Subcutaneous abdominal adipose tissue (tissue), 5 donors: ENCODE measurements at regions not wholly inside any gene's neighbourhood (a gene's known extent, or its start where the extent isn't known, plus 50 kb on each side); places are given as distances from the start of the nearest gene placed in this dataset.

Experiments used
- H3K27ac ChIP-seq: one replicate; pipeline ENCODE4 v1.7.0; 2013; ENCODE audit warnings: low read depth, mild to moderate bottlenecking, inconsistent platforms, low read length, moderate library complexity
- H3K27me3 ChIP-seq, 5 donors: one replicate each; pipeline ENCODE4 v1.7.0; 2013; ENCODE audit warnings: low read length in 5 of 5, inconsistent platforms in 1 of 5; ENCODE audit not compliant: control insufficient read depth in 5 of 5, insufficient read depth in 4 of 5
- H3K36me3 ChIP-seq, 5 donors: one replicate each; pipeline ENCODE4 v1.7.0; 2013; ENCODE audit warnings: low read length in 5 of 5; ENCODE audit not compliant: control insufficient read depth in 5 of 5, insufficient read depth in 5 of 5
- H3K4me1 ChIP-seq, 5 donors: one replicate each; pipeline ENCODE4 v1.7.0; 2013; ENCODE audit warnings: low read length in 5 of 5, mild to moderate bottlenecking in 3 of 5, moderate library complexity in 1 of 5; ENCODE audit not compliant: control insufficient read depth in 5 of 5, insufficient read depth in 5 of 5
- H3K4me3 ChIP-seq, 5 donors: one replicate each; pipeline ENCODE4 v1.7.0; 2013; ENCODE audit warnings: low read length in 5 of 5, low read depth in 1 of 5
- H3K9ac ChIP-seq, 5 donors: one replicate each; pipeline ENCODE4 v1.7.0; 2013; ENCODE audit warnings: low read length in 5 of 5, mild to moderate bottlenecking in 4 of 5, moderate library complexity in 3 of 5
- H3K9me3 ChIP-seq, 5 donors: one replicate each; pipeline ENCODE4 v1.7.0; 2013; ENCODE audit warnings: low read length in 5 of 5; ENCODE audit not compliant: control insufficient read depth in 5 of 5
- donor health status: healthy.
- donor health status: healthy.
- donor health status: healthy.
- donor health status: healthy.
- donor health status: healthy.

DNA sequence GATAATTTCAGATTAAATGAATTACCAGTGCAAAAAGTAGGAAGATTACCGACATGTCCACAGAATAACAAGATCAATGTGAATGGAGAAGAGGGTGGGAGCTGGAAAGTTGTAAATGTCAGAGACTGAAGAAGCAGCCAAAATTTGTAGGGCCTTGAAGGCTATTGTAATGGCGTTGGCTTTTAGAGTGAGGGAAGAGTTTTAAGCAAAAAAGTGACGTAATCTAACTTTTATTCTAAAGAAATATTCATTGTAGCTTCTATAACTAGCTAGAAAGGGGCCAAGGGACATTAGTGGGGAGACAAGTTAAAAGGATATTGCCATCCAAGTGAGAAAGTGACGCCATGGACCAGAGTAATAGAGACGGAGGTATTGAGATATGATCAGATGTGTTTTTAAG, 63.3 kb upstream of the PCDH7 start:
- H3K9ac ChIP-seq: no peak overlapping the region
- no peak overlapping the region for H3K27ac ChIP-seq

DNA sequence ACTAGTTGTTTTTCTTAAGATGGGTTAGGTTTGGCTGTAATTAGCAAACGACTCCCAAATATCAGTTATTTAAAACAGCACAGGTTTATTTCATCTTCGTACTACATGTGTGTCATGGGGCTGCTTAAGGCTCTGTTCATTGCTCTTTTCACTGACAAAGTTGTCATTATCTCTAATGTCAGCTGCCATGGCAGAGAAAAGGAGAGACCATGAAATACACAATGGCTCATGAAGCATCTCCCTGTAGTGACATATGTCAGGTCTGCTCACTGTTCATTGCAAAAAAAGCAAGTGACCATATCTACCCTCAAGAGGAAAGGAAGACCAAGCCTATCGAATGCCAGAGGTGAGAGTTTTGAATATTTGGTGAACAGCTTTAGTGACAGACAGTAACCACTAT, 52.2 kb upstream of the PCDH7 start:
- Histone ChIP-seq H3K9me3 (peaks cover 0 to 2% (median 0%) of the 10 kb centered on the region in 5 donors), H3K27ac (no peak overlapping the region), H3K36me3 (no peaks in the 10 kb centered on the region), H3K9ac (no peak overlapping the region), H3K4me1 (no peaks in the 10 kb centered on the region), H3K4me3 (no peak overlapping the region), H3K27me3 (no peaks in the 10 kb centered on the region)

More for the DNA sequence above, 63.3 kb upstream of the PCDH7 start:
- no peaks in the 10 kb centered on the region for H3K36me3 ChIP-seq
- no peaks in the 10 kb centered on the region for H3K9me3 ChIP-seq
- no peak overlapping the region for H3K4me3 ChIP-seq
- no peaks in the 10 kb centered on the region for H3K4me1 ChIP-seq
- H3K27me3 ChIP-seq: no peaks in the 10 kb centered on the region

GRCh38 chr4:30670206-30670605, 50.0 kb upstream of the PCDH7 start:
- peaks cover 0 to 2% (median 0%) of the 10 kb centered on the region in 5 donors for H3K9me3 ChIP-seq
- no peaks in the 10 kb centered on the region for H3K36me3 ChIP-seq
- H3K4me1 ChIP-seq: no peaks in the 10 kb centered on the region
- H3K9ac ChIP-seq: no peak overlapping the region
- H3K27ac ChIP-seq: no peak overlapping the region
- H3K4me3 ChIP-seq: no peak overlapping the region
- H3K27me3 ChIP-seq: no peaks in the 10 kb centered on the region
